ENCODE measurements at regions not wholly inside any gene's neighbourhood (a gene's known extent, or its start where the extent isn't known, plus 50 kb on each side); places are given as distances from the start of the nearest gene placed in this dataset.
"Not testable (repeated sequence)": the region's sequence is repeated elsewhere in the genome, so short reads cannot be mapped to it uniquely, and the experiment has no call there.

GRCh38 chr7:22066522-22066921 lies 120.8 kb upstream of the CDCA7L start:
- DNase-seq: no peak

GRCh38 chr7:22064816-22065215 lies 119.1 kb upstream of the CDCA7L start:
- DNase-seq: no peak

- DNase-seq: no peak
Measured at GRCh38 chr7:22061775-22062174, 116.1 kb upstream of the CDCA7L start.

- DNase-seq: no peak
Measured at GRCh38 chr7:22060863-22061262, 115.2 kb upstream of the CDCA7L start.

- no peak for DNase-seq
Measured at GRCh38 chr7:22060197-22060596, 114.5 kb upstream of the CDCA7L start.

- DNase-seq: no peak
Measured at GRCh38 chr7:22055226-22055625, 109.5 kb upstream of the CDCA7L start.

- no peak for DNase-seq
Measured at GRCh38 chr7:22052674-22053365, 107.1 kb upstream of the CDCA7L start.

GRCh38 chr7:22051886-22052673 lies 106.4 kb upstream of the CDCA7L start:
- DNase-seq: no peak

GRCh38 chr7:22049766-22050500 lies 104.2 kb upstream of the CDCA7L start:
- DNase-seq: no peak

GRCh38 chr7:22043367-22043766 lies 97.7 kb upstream of the CDCA7L start:
- DNase-seq: no peak

GRCh38 chr7:22040923-22041595 lies 95.4 kb upstream of the CDCA7L start:
- DNase-seq: no peak

- DNase-seq: no peak
Measured at GRCh38 chr7:22039670-22040069, 94.0 kb upstream of the CDCA7L start.

GRCh38 chr7:22032356-22032755 lies 86.7 kb upstream of the CDCA7L start:
- DNase-seq: not testable (repeated sequence)

GRCh38 chr7:22028656-22029055 lies 83.0 kb upstream of the CDCA7L start:
- DNase-seq: not testable (repeated sequence)

GRCh38 chr7:22027475-22027874 lies 81.8 kb upstream of the CDCA7L start:
- DNase-seq: no peak

- no peak for DNase-seq
Measured at GRCh38 chr7:22025983-22026382, 80.3 kb upstream of the CDCA7L start.

GRCh38 chr7:22025075-22025474 lies 79.4 kb upstream of the CDCA7L start:
- DNase-seq: no peak

GRCh38 chr7:22019931-22020330 lies 74.2 kb upstream of the CDCA7L start:
- DNase-seq: no peak

- no peak for DNase-seq
Measured at GRCh38 chr7:22016507-22016906, 70.8 kb upstream of the CDCA7L start.

- DNase-seq: no peak
Measured at GRCh38 chr7:22013711-22014110, 68.0 kb upstream of the CDCA7L start.

GRCh38 chr7:22008683-22009082 lies 63.0 kb upstream of the CDCA7L start:
- no peak for DNase-seq

GRCh38 chr7:22008087-22008486 lies 62.4 kb upstream of the CDCA7L start:
- DNase-seq: no peak

GRCh38 chr7:22005151-22005550 lies 59.5 kb upstream of the CDCA7L start:
- DNase-seq: no peak

Measured in dermis blood vessel endothelial cell (primary cell).